ENCODE measurements at regions not wholly inside any gene's neighbourhood (a gene's known extent, or its start where the extent isn't known, plus 50 kb on each side); places are given as distances from the start of the nearest gene placed in this dataset.

DNA sequence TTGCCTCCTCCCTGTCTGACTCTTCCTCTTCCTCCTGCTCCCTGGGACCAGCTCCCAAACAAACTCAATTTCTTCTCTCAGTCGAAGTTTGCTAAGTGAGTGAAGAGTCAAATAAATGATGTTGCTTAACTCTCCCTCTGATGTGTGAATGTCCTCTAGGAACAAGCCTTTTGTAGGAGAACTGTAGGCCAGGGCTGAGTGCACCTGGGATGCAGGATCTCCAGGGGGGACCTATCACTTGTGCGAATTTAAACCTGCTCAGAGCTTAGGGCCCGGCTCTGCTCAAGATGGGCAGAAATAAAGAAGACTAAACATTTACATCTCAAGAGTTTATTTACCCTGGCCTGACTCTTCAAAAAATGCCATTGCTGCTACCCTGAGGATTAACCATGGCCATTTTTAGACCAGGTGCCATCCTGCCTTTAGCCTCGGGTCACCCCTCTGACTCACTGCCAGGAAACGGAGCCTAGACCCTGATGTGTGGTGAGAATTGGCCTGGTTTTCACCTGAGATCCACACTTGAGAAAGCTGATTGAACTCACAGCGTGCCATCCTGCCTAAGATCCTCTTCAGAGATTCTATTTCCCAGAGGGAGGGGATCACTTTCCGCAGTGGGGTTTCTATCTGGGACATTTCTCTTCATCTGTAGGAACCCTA lies 63.6 kb upstream of the CD93 start:
- Mint-ChIP-seq H3K36me3 (ENCODE audit: low read depth) (no peaks in the 10 kb centered on the region), H3K4me1 (ENCODE audit: low read depth) (peaks cover 70% of the 10 kb centered on the region), H3K4me3 (no peak overlapping the region), H3K27me3 (ENCODE audit: insufficient read depth) (peaks cover 10% of the 10 kb centered on the region), H3K9me3 (no peaks in the 10 kb centered on the region), H3K27ac (no peak overlapping the region)
- intact Hi-C loops (cut with micrococcal nuclease) = loop anchor here (5.0 kb wide), 2 partner anchors 88 to 227 kb away; no protein-coding TSS in a partner anchor
- no peak for DNase-seq (ENCODE audit: low spot score)

- Mint-ChIP-seq H3K36me3 (ENCODE audit: low read depth) (no peaks in the 10 kb centered on the region), H3K4me3 (no peak overlapping the region), H3K9me3 (no peaks in the 10 kb centered on the region), H3K4me1 (ENCODE audit: low read depth) (peaks cover 72% of the 10 kb centered on the region), H3K27ac (no peak overlapping the region), H3K27me3 (ENCODE audit: insufficient read depth) (peaks cover 10% of the 10 kb centered on the region)
- DNase-seq (ENCODE audit: low spot score) = no peak
- intact Hi-C loops (cut with micrococcal nuclease) = loop anchor here (1.0 to 5.0 kb wide), 3 partner anchors 88 to 227 kb away; partner anchors contain the start of gene NXT1
Measured at GRCh38 chr20:23148731-23149570, 62.8 kb upstream of the CD93 start.

DNA sequence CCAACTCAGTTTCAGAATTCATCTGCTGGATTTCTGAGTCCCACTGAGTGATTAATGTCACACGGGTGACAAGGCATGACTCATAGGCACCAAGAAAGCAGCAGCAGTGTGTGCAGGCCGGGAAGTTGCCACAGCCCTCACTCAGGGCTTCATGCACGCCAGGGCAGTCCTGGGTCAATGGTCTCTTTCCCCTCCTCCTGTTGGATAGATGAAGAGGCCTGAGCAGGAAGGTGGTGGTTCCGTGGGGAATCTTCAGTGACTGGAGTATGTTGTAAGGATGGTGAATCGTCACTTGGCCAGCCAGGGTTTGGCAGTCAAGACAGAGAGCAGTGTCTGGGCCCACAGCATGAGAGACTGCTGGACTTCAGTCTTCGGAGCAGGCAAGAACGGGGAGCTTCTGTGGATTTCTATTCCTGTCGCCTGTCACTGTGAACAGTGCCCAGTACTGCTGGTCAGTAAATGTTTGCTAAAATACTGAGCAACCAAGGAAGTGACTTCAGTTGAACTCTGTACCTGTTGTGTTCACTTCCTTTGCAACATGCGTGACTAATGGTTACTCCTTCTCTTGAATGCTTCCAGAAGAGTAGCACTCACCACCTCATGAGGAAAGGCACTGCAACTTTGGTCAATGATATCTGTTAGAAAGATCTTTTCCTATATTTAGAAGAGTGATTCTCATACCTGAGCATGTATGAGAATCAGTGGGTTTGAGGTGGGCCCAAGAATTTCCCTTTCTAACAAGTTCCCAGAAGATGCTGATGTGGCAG lies 62.0 kb upstream of the CD93 start:
- intact Hi-C loops (cut with micrococcal nuclease) = loop anchor here (1.0 to 5.0 kb wide), 4 partner anchors 62 to 226 kb away; partner anchors contain the start of genes CD93 and NXT1
- peak overlapping the region; percentile 35 for H3K4me3 Mint-ChIP-seq
- peaks cover 12% of the 10 kb centered on the region for H3K27me3 Mint-ChIP-seq (ENCODE audit: insufficient read depth)
- H3K4me1 Mint-ChIP-seq (ENCODE audit: low read depth) = peaks cover 80% of the 10 kb centered on the region
- H3K36me3 Mint-ChIP-seq (ENCODE audit: low read depth) = no peaks in the 10 kb centered on the region
- DNase-seq (ENCODE audit: low spot score) = peak; percentile 35
- H3K9me3 Mint-ChIP-seq = no peaks in the 10 kb centered on the region
- peak overlapping the region; percentile 90 for H3K27ac Mint-ChIP-seq

DNA sequence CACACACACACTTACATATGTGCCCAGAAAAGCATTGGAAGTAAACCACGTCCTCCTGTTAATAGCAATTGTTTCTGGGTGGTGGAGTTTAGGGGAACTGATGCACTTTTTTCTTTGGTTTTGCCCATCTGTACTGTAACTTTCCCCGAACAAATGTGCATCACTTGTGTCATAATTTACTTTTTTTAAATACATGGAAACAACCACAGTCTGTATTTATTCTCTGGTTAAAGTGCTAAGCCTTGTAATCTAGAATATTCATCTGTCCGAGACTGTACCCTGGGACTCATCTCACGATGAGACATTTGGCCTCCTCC lies 61.5 kb upstream of the CD93 start:
- H3K27me3 Mint-ChIP-seq (ENCODE audit: insufficient read depth) = peaks cover 12% of the 10 kb centered on the region
- no peaks in the 10 kb centered on the region for H3K36me3 Mint-ChIP-seq (ENCODE audit: low read depth)
- peak overlapping the region; percentile 90 for H3K27ac Mint-ChIP-seq
- H3K4me1 Mint-ChIP-seq (ENCODE audit: low read depth) = peaks cover 85% of the 10 kb centered on the region
- H3K4me3 Mint-ChIP-seq = peak overlapping the region; percentile 35
- no peak for DNase-seq (ENCODE audit: low spot score)
- intact Hi-C loops (cut with micrococcal nuclease) = loop anchor here (1.0 to 5.0 kb wide), 3 partner anchors 61 to 225 kb away; partner anchors contain the start of gene CD93
- H3K9me3 Mint-ChIP-seq = no peaks in the 10 kb centered on the region

GRCh38 chr20:23146857-23147637 lies 60.9 kb upstream of the CD93 start:
- intact Hi-C loops (cut with micrococcal nuclease) = loop anchor here (1.0 to 5.0 kb wide), 3 partner anchors 61 to 225 kb away; partner anchors contain the start of gene CD93
- H3K4me3 Mint-ChIP-seq = no peak overlapping the region
- H3K9me3 Mint-ChIP-seq = no peaks in the 10 kb centered on the region
- peaks cover 12% of the 10 kb centered on the region for H3K27me3 Mint-ChIP-seq (ENCODE audit: insufficient read depth)
- DNase-seq (ENCODE audit: low spot score) = no peak
- H3K4me1 Mint-ChIP-seq (ENCODE audit: low read depth) = peaks cover 85% of the 10 kb centered on the region
- H3K27ac Mint-ChIP-seq = peak overlapping the region; percentile 36
- H3K36me3 Mint-ChIP-seq (ENCODE audit: low read depth) = no peaks in the 10 kb centered on the region

DNA sequence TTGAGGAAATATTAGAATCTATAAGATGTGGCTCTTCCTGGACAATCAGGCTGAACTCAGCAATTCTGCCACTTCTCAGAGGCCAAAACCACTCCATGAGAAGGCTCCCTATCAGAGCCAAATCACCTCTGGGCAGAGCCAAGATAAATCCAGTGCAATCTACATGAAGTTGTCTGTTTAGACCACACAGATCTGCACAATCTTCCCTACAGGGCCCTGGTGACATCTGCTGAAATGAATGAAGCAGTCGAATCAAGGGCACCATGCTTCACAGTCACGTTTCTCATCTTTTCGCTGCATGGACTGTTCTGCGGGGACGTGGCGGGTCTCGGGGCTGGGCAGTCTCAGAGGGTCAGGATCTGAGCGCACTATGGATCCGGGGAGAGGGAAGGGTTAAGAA lies 60.1 kb upstream of the CD93 start:
- intact Hi-C loops (cut with micrococcal nuclease) = loop anchor here (5.0 kb wide), 2 partner anchors 91 to 224 kb away; no protein-coding TSS in a partner anchor
- Mint-ChIP-seq H3K27me3 (ENCODE audit: insufficient read depth) (peaks cover 12% of the 10 kb centered on the region), H3K36me3 (ENCODE audit: low read depth) (no peaks in the 10 kb centered on the region), H3K4me3 (no peak overlapping the region), H3K4me1 (ENCODE audit: low read depth) (peaks cover 84% of the 10 kb centered on the region), H3K9me3 (no peaks in the 10 kb centered on the region), H3K27ac (no peak overlapping the region)
- DNase-seq (ENCODE audit: low spot score) = no peak

- Mint-ChIP-seq H3K4me3 (no peak overlapping the region), H3K27ac (no peak overlapping the region), H3K27me3 (ENCODE audit: insufficient read depth) (peaks cover 12% of the 10 kb centered on the region), H3K9me3 (no peaks in the 10 kb centered on the region), H3K4me1 (ENCODE audit: low read depth) (peaks cover 81% of the 10 kb centered on the region), H3K36me3 (ENCODE audit: low read depth) (no peaks in the 10 kb centered on the region)
- intact Hi-C loops (cut with micrococcal nuclease) = loop anchor here (5.0 kb wide), 2 partner anchors 92 to 223 kb away; no protein-coding TSS in a partner anchor
- DNase-seq (ENCODE audit: low spot score) = no peak
Measured at GRCh38 chr20:23145281-23145700, 59.2 kb upstream of the CD93 start.

- no peak for DNase-seq (ENCODE audit: low spot score)
- H3K27ac Mint-ChIP-seq = no peak overlapping the region
- intact Hi-C loops (cut with micrococcal nuclease) = loop anchor here (5.0 kb wide), 2 partner anchors 92 to 223 kb away; no protein-coding TSS in a partner anchor
- H3K4me1 Mint-ChIP-seq (ENCODE audit: low read depth) = peaks cover 77% of the 10 kb centered on the region
- no peak overlapping the region for H3K4me3 Mint-ChIP-seq
- H3K9me3 Mint-ChIP-seq = no peaks in the 10 kb centered on the region
- H3K36me3 Mint-ChIP-seq (ENCODE audit: low read depth) = no peaks in the 10 kb centered on the region
- peaks cover 12% of the 10 kb centered on the region for H3K27me3 Mint-ChIP-seq (ENCODE audit: insufficient read depth)
Measured at GRCh38 chr20:23144856-23145255, 58.7 kb upstream of the CD93 start.

DNA sequence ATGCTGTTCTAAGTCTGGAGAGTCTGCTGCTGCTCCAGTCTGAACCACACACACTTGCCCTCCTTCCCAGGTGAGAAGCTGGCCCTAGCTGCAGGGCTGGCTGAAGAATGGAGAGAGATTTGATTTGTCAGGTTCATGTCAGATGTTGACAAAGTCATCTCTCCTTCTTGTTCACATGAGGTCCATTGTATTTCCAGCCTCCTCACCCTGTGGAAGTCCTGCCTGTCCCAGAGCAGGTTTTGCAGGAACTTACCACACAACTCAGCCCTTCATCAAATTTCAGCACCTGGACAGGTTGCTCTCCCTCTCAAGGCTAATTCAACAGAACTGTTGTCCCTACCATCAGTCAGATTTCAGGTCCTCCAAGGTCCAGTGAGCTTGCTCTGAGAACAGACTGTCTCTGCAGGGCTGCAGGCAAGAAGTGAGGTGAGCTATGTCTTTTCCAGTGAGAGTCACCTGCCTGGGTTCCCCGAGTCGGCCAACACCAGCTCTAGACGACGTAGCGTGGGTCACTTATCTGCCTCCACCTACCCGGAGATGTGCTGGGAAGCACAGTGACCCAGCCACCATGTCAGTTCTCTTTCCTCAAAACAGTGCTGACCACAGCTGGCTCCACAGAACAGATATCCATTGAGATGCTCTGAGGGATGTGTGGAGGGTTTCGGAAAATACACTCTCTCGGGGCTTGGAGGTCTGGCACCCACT lies 58.0 kb upstream of the CD93 start:
- no peak for DNase-seq (ENCODE audit: low spot score)
- Mint-ChIP-seq H3K4me1 (ENCODE audit: low read depth) (peaks cover 76% of the 10 kb centered on the region), H3K27ac (no peak overlapping the region), H3K4me3 (no peak overlapping the region), H3K36me3 (ENCODE audit: low read depth) (no peaks in the 10 kb centered on the region), H3K9me3 (no peaks in the 10 kb centered on the region), H3K27me3 (ENCODE audit: insufficient read depth) (peaks cover 12% of the 10 kb centered on the region)
- intact Hi-C loops (cut with micrococcal nuclease) = loop anchor here (2.0 kb wide), 1 partner anchor 57 kb away; the partner anchor contains the start of gene CD93

- Mint-ChIP-seq H3K27me3 (ENCODE audit: insufficient read depth) (peaks cover 12% of the 10 kb centered on the region), H3K9me3 (no peaks in the 10 kb centered on the region), H3K4me3 (peak overlapping the region; percentile 34), H3K27ac (peak overlapping the region; percentile 73), H3K36me3 (ENCODE audit: low read depth) (no peaks in the 10 kb centered on the region), H3K4me1 (ENCODE audit: low read depth) (peaks cover 74% of the 10 kb centered on the region)
- peak; percentile 32 for DNase-seq (ENCODE audit: low spot score)
- intact Hi-C loops (cut with micrococcal nuclease) = loop anchor here (2.0 kb wide), 1 partner anchor 56 kb away; the partner anchor contains the start of gene CD93
Measured at GRCh38 chr20:23143098-23143497, 57.0 kb upstream of the CD93 start.

GRCh38 chr20:23142162-23143050 lies 56.3 kb upstream of the CD93 start:
- Mint-ChIP-seq H3K27me3 (ENCODE audit: insufficient read depth) (peaks cover 12% of the 10 kb centered on the region), H3K36me3 (ENCODE audit: low read depth) (no peaks in the 10 kb centered on the region), H3K27ac (peak overlapping the region; percentile 81), H3K9me3 (no peaks in the 10 kb centered on the region), H3K4me3 (peak overlapping the region; percentile 54), H3K4me1 (ENCODE audit: low read depth) (peaks cover 67% of the 10 kb centered on the region)
- peak; percentile 48 for DNase-seq (ENCODE audit: low spot score)
- intact Hi-C loops (cut with micrococcal nuclease) = loop anchor here (2.0 kb wide), 1 partner anchor 56 kb away; the partner anchor contains the start of gene CD93

Data from activated T-helper 1 cell treated with anti-CD3 and anti-CD28 coated beads, Interleukin-12 subunit alpha, Interleukin-12 subunit beta, Interleukin-2, Interleukin-4 antibody, amounts not matched to agents 30 ng/mL and 10 ng/mL and 1 ng/mL, durations not matched to agents 14 hours and 24 hours and 36 hours (primary cell).